ENCODE measurements at regions not wholly inside any gene's neighbourhood (a gene's known extent, or its start where the extent isn't known, plus 50 kb on each side); places are given as distances from the start of the nearest gene placed in this dataset.

DNA sequence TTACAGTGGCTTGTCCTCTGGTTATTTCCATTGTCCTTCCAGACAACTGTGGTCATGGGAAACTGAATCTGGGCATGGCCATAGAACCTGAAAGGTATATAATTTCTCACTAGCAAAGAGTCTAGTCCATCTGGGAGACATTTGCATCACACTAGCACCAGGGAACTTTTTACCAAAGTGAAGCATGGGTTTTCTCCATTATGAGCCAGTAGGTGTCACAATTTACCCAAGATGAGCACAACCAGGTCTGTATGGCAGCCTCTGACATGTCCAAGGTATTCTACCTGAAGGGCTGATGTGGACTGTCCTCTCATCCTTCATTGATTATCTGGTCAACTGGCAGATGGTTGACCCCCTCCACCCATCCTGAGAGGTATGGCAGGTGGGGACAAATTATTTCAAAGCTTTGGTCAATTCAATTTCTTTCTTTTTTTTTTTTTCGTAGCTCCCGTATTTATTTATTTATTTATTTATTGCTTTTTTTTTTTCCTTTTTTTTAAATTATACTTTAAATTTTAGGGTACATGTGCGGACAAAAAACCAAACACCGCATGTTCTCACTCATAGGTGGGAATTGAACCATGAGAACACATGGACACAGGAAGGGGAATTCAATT, 425.9 kb downstream of the TMEM135 start:
- 85 to 88% methylated on average over 4 of the region's 4 CpGs for WGBS, 2 donors
- TF ChIP-seq, protein P1, sequence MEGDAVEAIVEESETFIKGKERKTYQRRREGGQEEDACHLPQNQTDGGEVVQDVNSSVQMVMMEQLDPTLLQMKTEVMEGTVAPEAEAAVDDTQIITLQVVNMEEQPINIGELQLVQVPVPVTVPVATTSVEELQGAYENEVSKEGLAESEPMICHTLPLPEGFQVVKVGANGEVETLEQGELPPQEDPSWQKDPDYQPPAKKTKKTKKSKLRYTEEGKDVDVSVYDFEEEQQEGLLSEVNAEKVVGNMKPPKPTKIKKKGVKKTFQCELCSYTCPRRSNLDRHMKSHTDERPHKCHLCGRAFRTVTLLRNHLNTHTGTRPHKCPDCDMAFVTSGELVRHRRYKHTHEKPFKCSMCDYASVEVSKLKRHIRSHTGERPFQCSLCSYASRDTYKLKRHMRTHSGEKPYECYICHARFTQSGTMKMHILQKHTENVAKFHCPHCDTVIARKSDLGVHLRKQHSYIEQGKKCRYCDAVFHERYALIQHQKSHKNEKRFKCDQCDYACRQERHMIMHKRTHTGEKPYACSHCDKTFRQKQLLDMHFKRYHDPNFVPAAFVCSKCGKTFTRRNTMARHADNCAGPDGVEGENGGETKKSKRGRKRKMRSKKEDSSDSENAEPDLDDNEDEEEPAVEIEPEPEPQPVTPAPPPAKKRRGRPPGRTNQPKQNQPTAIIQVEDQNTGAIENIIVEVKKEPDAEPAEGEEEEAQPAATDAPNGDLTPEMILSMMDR (IDR thresholded peaks at IDR 0.05), result no peak
- TF ChIP-seq POLR2A (IDR thresholded peaks at IDR 0.05), result no peak
- no peak for DNase-seq (ENCODE audit: low spot score in 2 of 2)
- intact Hi-C loops (cut with DNase I; ENCODE audit: low total_unique reads), result no loop called here
- H3K4me3 ChIP-seq (ENCODE audit: low read depth, poor library complexity, severe bottlenecking), result no peak overlapping the region

DNA sequence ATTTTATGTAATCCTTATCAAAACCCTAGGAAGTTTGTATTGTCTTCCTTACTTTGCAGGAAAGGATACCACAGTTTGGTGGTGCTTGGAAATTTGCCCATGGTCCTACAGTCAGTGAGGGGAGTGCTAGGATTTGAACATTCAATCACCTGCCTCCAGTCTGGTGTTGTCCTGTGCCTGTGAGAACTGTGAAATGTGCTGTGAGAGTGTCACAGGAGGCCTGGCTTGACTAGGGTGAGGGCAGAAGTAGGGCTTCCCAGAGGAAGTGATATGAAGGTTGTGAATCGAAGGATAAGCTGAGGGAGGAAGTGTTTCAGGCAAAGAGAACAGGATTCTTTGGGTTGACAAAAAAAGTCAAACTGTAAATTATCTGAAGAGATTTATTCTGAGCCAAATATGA, 424.4 kb downstream of the TMEM135 start:
- DNase-seq (ENCODE audit: low spot score in 2 of 2), result no peak
- 76 to 77% methylated on average over 1 of the region's 1 CpG for WGBS, 2 donors
- TF ChIP-seq POLR2A (IDR thresholded peaks at IDR 0.05), result no peak
- TF ChIP-seq, protein P1 (IDR thresholded peaks at IDR 0.05), result no peak
- H3K4me3 ChIP-seq (ENCODE audit: low read depth, poor library complexity, severe bottlenecking), result no peak overlapping the region
- intact Hi-C loops (cut with DNase I; ENCODE audit: low total_unique reads), result no loop called here

DNA sequence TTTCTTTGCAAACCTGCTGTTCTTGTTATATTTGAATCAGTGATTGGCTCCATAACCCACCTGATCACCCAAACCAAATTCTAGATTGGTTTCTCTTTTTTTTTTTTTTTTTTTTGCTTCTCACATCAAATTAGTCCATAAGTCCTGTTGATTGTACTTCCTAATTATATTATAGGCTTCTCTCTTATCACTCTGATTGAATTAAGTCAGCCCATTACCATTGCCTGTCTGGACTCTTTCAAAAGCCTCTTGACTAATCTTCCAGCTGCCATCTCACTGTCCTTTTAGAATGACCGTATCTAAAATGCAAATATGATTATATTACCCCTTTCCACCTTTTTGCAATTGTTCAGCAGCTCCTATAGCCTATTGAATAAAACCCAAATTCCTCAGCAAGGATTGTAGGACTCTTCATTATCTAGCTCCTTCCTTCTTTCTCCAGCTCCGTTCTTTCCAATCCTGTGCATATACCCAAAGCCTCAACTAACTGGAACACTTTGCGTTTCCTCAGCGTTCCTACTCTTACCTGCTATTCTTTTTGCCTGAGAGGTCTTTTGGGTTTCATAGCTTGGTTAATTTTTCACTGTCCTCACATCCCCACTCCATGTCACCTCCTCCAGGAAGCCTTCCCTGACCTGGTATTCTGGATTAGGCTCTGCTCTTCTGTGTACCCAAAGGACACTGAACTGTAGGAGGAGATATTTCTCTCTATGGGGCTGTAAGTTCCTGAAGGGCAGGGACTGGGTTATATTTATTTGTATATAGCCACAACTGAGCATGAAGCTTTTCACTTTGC, 423.3 kb downstream of the TMEM135 start:
- TF ChIP-seq POLR2A (IDR thresholded peaks at IDR 0.05), result no peak
- TF ChIP-seq, protein P1 (IDR thresholded peaks at IDR 0.05), result no peak
- intact Hi-C loops (cut with DNase I; ENCODE audit: low total_unique reads), result no loop called here
- DNase-seq (ENCODE audit: low spot score in 2 of 2), result no peak
- H3K4me3 ChIP-seq (ENCODE audit: low read depth, poor library complexity, severe bottlenecking), result no peak overlapping the region
- 97% methylated on average over 4 of the region's 4 CpGs for WGBS, 2 donors

DNA sequence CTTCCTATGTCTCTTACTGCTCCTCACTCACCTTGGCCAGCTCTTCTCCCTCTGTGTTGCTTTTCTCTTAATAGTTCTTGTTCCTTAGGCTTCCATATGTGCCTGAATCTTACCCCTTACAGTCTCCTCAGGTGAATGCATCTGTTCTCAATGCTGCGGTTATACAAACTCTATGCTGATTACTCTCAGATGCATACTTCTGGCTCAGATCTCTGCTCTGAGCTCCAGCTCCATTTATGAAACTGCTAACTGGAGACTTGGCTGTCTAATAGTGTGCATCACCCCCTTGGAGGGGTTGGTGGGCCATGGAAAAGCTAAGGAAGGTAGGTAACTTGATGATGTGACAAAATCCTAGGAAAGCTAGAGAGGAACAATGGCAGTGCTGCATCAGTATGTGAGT, 422.5 kb downstream of the TMEM135 start:
- 80 to 91% methylated on average over 1 of the region's 1 CpG for WGBS, 2 donors
- intact Hi-C loops (cut with DNase I; ENCODE audit: low total_unique reads), result no loop called here

DNA sequence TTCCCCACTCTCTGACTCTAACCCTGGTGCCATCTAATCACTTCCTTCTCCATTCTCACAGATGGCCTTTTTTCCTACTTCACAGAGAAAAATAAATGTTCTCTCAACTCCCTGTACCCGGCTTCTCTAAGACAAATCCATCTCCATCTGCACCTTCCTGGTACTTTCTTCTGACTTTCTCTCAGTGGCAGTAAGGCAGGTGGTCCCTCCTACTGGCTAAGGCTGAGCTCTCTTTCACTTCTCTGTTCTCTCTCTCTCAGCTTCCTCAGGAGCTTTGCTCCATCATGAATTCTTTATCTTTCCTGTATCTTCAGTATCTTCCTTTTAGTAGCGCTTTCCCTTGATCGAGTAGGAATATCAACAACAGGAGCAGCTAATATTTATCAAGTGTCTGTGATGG, 421.6 kb downstream of the TMEM135 start:
- 86 to 87% methylated on average over 3 of the region's 3 CpGs for WGBS, 2 donors
- intact Hi-C loops (cut with DNase I; ENCODE audit: low total_unique reads), result no loop called here
- no peak for DNase-seq (ENCODE audit: low spot score in 2 of 2)
- no peak for TF ChIP-seq POLR2A (IDR thresholded peaks at IDR 0.05)
- TF ChIP-seq, protein P1 (IDR thresholded peaks at IDR 0.05), result no peak
- no peak overlapping the region for H3K4me3 ChIP-seq (ENCODE audit: low read depth, poor library complexity, severe bottlenecking)

More for the DNA sequence above, 422.5 kb downstream of the TMEM135 start:
- H3K4me3 ChIP-seq (ENCODE audit: low read depth, poor library complexity, severe bottlenecking), result no peak overlapping the region
- DNase-seq (ENCODE audit: low spot score in 2 of 2), result no peak
- TF ChIP-seq, protein P1 (IDR thresholded peaks at IDR 0.05), result no peak
- no peak for TF ChIP-seq POLR2A (IDR thresholded peaks at IDR 0.05)

All from lower leg skin (tissue), 4 donors.